ENCODE measurements at regions not wholly inside any gene's neighbourhood (a gene's known extent, or its start where the extent isn't known, plus 50 kb on each side); places are given as distances from the start of the nearest gene placed in this dataset.

- H3K27me3 ChIP-seq (replicated peaks; ENCODE audit: insufficient read depth, low read length): no peaks in the 10 kb centered on the region
- H2AFZ ChIP-seq (ENCODE audit: low read length): no peak overlapping the region
- H3K9ac ChIP-seq (ENCODE audit: low read length): no peak overlapping the region
- H3K79me2 ChIP-seq (ENCODE audit: low read length): no peaks in the 10 kb centered on the region
- H3K27ac ChIP-seq (ENCODE audit: low read length): no peak overlapping the region
- no peak for DNase-seq
- TF ChIP-seq EZH2phosphoT487 (IDR thresholded peaks at IDR 0.05; ENCODE audit: low read length) (no peak), EZH2 (optimal IDR thresholded peaks at IDR 0.05; ENCODE audit: low read depth, low read length) (no peak)
- TF ChIP-seq, protein P1, sequence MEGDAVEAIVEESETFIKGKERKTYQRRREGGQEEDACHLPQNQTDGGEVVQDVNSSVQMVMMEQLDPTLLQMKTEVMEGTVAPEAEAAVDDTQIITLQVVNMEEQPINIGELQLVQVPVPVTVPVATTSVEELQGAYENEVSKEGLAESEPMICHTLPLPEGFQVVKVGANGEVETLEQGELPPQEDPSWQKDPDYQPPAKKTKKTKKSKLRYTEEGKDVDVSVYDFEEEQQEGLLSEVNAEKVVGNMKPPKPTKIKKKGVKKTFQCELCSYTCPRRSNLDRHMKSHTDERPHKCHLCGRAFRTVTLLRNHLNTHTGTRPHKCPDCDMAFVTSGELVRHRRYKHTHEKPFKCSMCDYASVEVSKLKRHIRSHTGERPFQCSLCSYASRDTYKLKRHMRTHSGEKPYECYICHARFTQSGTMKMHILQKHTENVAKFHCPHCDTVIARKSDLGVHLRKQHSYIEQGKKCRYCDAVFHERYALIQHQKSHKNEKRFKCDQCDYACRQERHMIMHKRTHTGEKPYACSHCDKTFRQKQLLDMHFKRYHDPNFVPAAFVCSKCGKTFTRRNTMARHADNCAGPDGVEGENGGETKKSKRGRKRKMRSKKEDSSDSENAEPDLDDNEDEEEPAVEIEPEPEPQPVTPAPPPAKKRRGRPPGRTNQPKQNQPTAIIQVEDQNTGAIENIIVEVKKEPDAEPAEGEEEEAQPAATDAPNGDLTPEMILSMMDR (IDR thresholded peaks at IDR 0.05; ENCODE audit: low read length): no peak
- H3K4me3 ChIP-seq (ENCODE audit: low read length): no peak overlapping the region
- no peaks in the 10 kb centered on the region for H3K9me3 ChIP-seq (replicated peaks; ENCODE audit: insufficient read depth, low read length)
- no peaks in the 10 kb centered on the region for H4K20me1 ChIP-seq (ENCODE audit: insufficient read depth, low read length)
- no peaks in the 10 kb centered on the region for H3K9me2 ChIP-seq (replicated peaks; ENCODE audit: insufficient read depth, low read length)
- no peak overlapping the region for H3K4me2 ChIP-seq (ENCODE audit: low read depth, low read length)
- H3K4me1 ChIP-seq (ENCODE audit: low read length): peaks cover 5% of the 10 kb centered on the region; the same call in 1 of the 2 replicates
- H3K36me3 ChIP-seq (replicated peaks; ENCODE audit: insufficient read depth, low read length): no peaks in the 10 kb centered on the region
- H3F3A ChIP-seq (ENCODE audit: insufficient read depth, low read length): peaks cover 10% of the 10 kb centered on the region; the same call in 1 of the 2 replicates
Measured at GRCh38 chr11:110375351-110375750, 54.4 kb upstream of the FDX1 start.

DNA sequence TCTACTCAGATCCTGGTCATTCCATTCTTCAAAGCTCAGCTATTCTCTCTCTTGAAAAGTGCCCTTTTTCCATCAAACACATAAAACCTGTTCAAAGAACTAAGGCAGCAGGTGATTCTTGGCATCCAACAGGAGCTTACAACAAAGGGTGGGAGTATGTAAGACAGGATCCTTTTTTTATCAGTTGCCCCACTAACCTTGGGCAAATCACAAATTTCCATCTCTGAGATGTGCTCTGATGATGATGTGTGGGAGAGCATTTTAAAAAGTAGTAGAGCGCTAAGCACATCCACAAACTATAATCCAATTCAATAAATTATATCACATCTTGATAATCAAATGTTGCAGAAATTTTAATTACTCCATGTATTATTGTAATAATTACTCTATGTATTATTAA lies 53.7 kb upstream of the FDX1 start:
- DNase-seq: no peak
- H3K4me3 ChIP-seq (ENCODE audit: low read length): no peak overlapping the region
- no peaks in the 10 kb centered on the region for H3K27me3 ChIP-seq (replicated peaks; ENCODE audit: insufficient read depth, low read length)
- H3K4me2 ChIP-seq (ENCODE audit: low read depth, low read length): no peak overlapping the region
- H3K79me2 ChIP-seq (ENCODE audit: low read length): no peaks in the 10 kb centered on the region
- H3K9ac ChIP-seq (ENCODE audit: low read length): no peak overlapping the region
- no peak overlapping the region for H3K27ac ChIP-seq (ENCODE audit: low read length)
- H3K9me2 ChIP-seq (replicated peaks; ENCODE audit: insufficient read depth, low read length): no peaks in the 10 kb centered on the region
- H3F3A ChIP-seq (ENCODE audit: insufficient read depth, low read length): peaks cover 10% of the 10 kb centered on the region; the same call in 1 of the 2 replicates
- TF ChIP-seq, protein P1 (IDR thresholded peaks at IDR 0.05; ENCODE audit: low read length): no peak
- TF ChIP-seq EZH2phosphoT487 (IDR thresholded peaks at IDR 0.05; ENCODE audit: low read length): no peak
- no peak for TF ChIP-seq EZH2 (optimal IDR thresholded peaks at IDR 0.05; ENCODE audit: low read depth, low read length)
- H4K20me1 ChIP-seq (ENCODE audit: insufficient read depth, low read length): no peaks in the 10 kb centered on the region
- peaks cover 5% of the 10 kb centered on the region; the same call in 1 of the 2 replicates for H3K4me1 ChIP-seq (ENCODE audit: low read length)
- no peak overlapping the region for H2AFZ ChIP-seq (ENCODE audit: low read length)
- no peaks in the 10 kb centered on the region for H3K9me3 ChIP-seq (replicated peaks; ENCODE audit: insufficient read depth, low read length)
- no peaks in the 10 kb centered on the region for H3K36me3 ChIP-seq (replicated peaks; ENCODE audit: insufficient read depth, low read length)

DNA sequence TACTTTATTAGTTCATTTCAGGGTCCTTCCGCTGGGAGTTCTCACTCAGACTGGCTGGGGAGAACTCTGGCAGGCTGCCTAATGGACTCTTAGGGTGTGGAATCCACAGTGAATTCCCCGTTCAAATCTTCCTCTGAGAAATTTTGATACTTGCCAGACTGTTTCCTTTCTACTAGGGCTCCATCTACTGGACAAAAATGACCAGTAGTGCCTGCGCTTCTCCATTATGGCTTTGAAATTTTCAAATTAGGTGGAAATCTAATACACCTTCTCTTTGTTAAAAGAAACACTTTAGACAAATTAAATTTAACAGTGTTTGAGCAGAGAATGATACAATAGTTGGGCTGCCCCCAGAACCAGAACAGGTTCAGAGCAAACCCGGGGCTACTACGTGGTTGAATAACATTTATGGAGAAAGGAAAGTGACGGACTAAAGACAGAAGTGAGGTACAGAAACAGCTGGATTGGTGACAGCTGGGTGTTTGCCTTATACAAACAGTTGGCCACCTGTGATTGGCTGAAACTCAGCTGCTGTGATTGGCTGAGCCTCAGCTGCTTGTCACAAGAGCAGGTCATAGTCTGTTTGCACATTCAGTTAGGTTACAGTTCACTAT lies 52.9 kb upstream of the FDX1 start:
- peak; percentile 72 for DNase-seq
- no peaks in the 10 kb centered on the region for H3K9me3 ChIP-seq (replicated peaks; ENCODE audit: insufficient read depth, low read length)
- H3K4me1 ChIP-seq (ENCODE audit: low read length): peaks cover 5% of the 10 kb centered on the region; the same call in 1 of the 2 replicates
- H3K79me2 ChIP-seq (ENCODE audit: low read length): no peaks in the 10 kb centered on the region
- H3K36me3 ChIP-seq (replicated peaks; ENCODE audit: insufficient read depth, low read length): no peaks in the 10 kb centered on the region
- TF ChIP-seq EZH2 (optimal IDR thresholded peaks at IDR 0.05; ENCODE audit: low read depth, low read length) (no peak), EZH2phosphoT487 (IDR thresholded peaks at IDR 0.05; ENCODE audit: low read length) (no peak)
- TF ChIP-seq, protein P1 (IDR thresholded peaks at IDR 0.05; ENCODE audit: low read length): peak; percentile 88
- no peaks in the 10 kb centered on the region for H3K27me3 ChIP-seq (replicated peaks; ENCODE audit: insufficient read depth, low read length)
- no peak overlapping the region for H3K9ac ChIP-seq (ENCODE audit: low read length)
- no peak overlapping the region; the same call in 1 of the 2 replicates for H3K27ac ChIP-seq (ENCODE audit: low read length)
- H3F3A ChIP-seq (ENCODE audit: insufficient read depth, low read length): peaks cover 10% of the 10 kb centered on the region; the same call in 1 of the 2 replicates
- peak overlapping the region; percentile 31 for H2AFZ ChIP-seq (ENCODE audit: low read length)
- peak overlapping the region; percentile 19; the same call in 1 of the 2 replicates for H3K4me3 ChIP-seq (ENCODE audit: low read length)
- 0 out of 2 replicates have a peak overlapping the region, but pooled peaks have one; percentile 5 for H3K4me2 ChIP-seq (ENCODE audit: low read depth, low read length)
- no peaks in the 10 kb centered on the region for H4K20me1 ChIP-seq (ENCODE audit: insufficient read depth, low read length)
- H3K9me2 ChIP-seq (replicated peaks; ENCODE audit: insufficient read depth, low read length): no peaks in the 10 kb centered on the region
